ENCODE measurements at regions not wholly inside any gene's neighbourhood (a gene's known extent, or its start where the extent isn't known, plus 50 kb on each side); places are given as distances from the start of the nearest gene placed in this dataset.

- no peak for DNase-seq
Observed at GRCh38 chr7:20952916-20953315, 166.2 kb upstream of the SP8 start.

- no peak for DNase-seq
Observed at GRCh38 chr7:20954711-20955619, 168.3 kb upstream of the SP8 start.

- DNase-seq = no peak
Observed at GRCh38 chr7:20958572-20958971, 171.9 kb upstream of the SP8 start.

- DNase-seq = no peak
Observed at GRCh38 chr7:20959281-20959680, 172.6 kb upstream of the SP8 start.

- DNase-seq = no peak
Observed at GRCh38 chr7:20963556-20964280, 177.0 kb upstream of the SP8 start.

GRCh38 chr7:20964281-20964918, 177.7 kb upstream of the SP8 start:
- no peak for DNase-seq

- no peak for DNase-seq
Observed at GRCh38 chr7:20971219-20971618, 184.5 kb upstream of the SP8 start.

GRCh38 chr7:20980232-20980631, 193.5 kb upstream of the SP8 start:
- no peak for DNase-seq

- DNase-seq = no peak
Observed at GRCh38 chr7:20980668-20981264, 194.1 kb upstream of the SP8 start.

- DNase-seq = no peak
Observed at GRCh38 chr7:20988340-20988739, 201.7 kb upstream of the SP8 start.

GRCh38 chr7:20991544-20991943, 204.9 kb upstream of the SP8 start:
- no peak for DNase-seq

GRCh38 chr7:20993693-20994092, 207.0 kb upstream of the SP8 start:
- DNase-seq = no peak

- no peak for DNase-seq
Observed at GRCh38 chr7:20998309-20998708, 211.6 kb upstream of the SP8 start.

GRCh38 chr7:21011153-21011552, 224.5 kb upstream of the SP8 start:
- DNase-seq = no peak

GRCh38 chr7:21013765-21014539, 227.3 kb upstream of the SP8 start:
- DNase-seq = no peak

- no peak for DNase-seq
Observed at GRCh38 chr7:21020667-21021066, 234.0 kb upstream of the SP8 start.

GRCh38 chr7:21023841-21024484, 237.3 kb upstream of the SP8 start:
- no peak for DNase-seq

GRCh38 chr7:21024485-21024867, 237.8 kb upstream of the SP8 start:
- no peak for DNase-seq

GRCh38 chr7:21028186-21028585, 241.5 kb upstream of the SP8 start:
- DNase-seq = no peak

- no peak for DNase-seq
Observed at GRCh38 chr7:21028599-21028998, 241.9 kb upstream of the SP8 start.

GRCh38 chr7:21029006-21029405, 242.3 kb upstream of the SP8 start:
- no peak for DNase-seq

Measured in activated CD8-positive, alpha-beta memory T cell treated with anti-CD3 and anti-CD28 coated beads, Interleukin-2, amount 50 U/mL, for 48 hours (primary cell).